ENCODE measurements at regions not wholly inside any gene's neighbourhood (a gene's known extent, or its start where the extent isn't known, plus 50 kb on each side); places are given as distances from the start of the nearest gene placed in this dataset.

- Histone ChIP-seq H3K4me1 (ENCODE audit: control insufficient read depth in 2 of 2, insufficient read depth in 2 of 2, low read length in 2 of 2) (no peaks in the 10 kb centered on the region), H3K36me3 (ENCODE audit: control insufficient read depth in 2 of 3, insufficient read depth in 3 of 3, low read length in 3 of 3) (no peaks in the 10 kb centered on the region), H3K9me3 (ENCODE audit: control insufficient read depth in 2 of 3, low read length in 3 of 3) (no peaks in the 10 kb centered on the region), H3K27me3 (ENCODE audit: control insufficient read depth in 2 of 2, insufficient read depth in 2 of 2, low read length in 2 of 2) (no peaks in the 10 kb centered on the region), H3K4me3 (ENCODE audit: low read length) (no peak overlapping the region), H3K27ac (ENCODE audit: low read depth, low read length) (no peak overlapping the region)
- peaks cover 0 to 16% (median 2%) of the 10 kb centered on the region in 11 donors for H3K9me3 Mint-ChIP-seq
- no peaks in the 10 kb centered on the region for H3K27me3 Mint-ChIP-seq
- no peaks in the 10 kb centered on the region for H3K36me3 Mint-ChIP-seq
- POLR2A ChIA-PET: no interaction called here
- intact Hi-C loops (cut with micrococcal nuclease): no loop called here
- H3K27ac Mint-ChIP-seq: no peak overlapping the region
- H3K4me3 Mint-ChIP-seq: no peak overlapping the region
- ATAC-seq: no peak
- no peaks in the 10 kb centered on the region for H3K4me1 Mint-ChIP-seq
- CTCF ChIA-PET: no interaction called here
- DNase-seq: no peak
Observed at GRCh38 chr10:57222603-57223002, 861.5 kb upstream of the ZWINT start.

- H3K4me3 Mint-ChIP-seq: no peak overlapping the region
- no peaks in the 10 kb centered on the region for H3K36me3 Mint-ChIP-seq
- H3K4me1 Mint-ChIP-seq: no peaks in the 10 kb centered on the region
- intact Hi-C loops (cut with micrococcal nuclease): no loop called here
- H3K36me3 ChIP-seq (ENCODE audit: control insufficient read depth in 2 of 3, insufficient read depth in 3 of 3, low read length in 3 of 3): no peaks in the 10 kb centered on the region
- DNase-seq (no peak), ATAC-seq (no peak)
- peaks cover 0 to 16% (median 2%) of the 10 kb centered on the region in 11 donors for H3K9me3 Mint-ChIP-seq
- no peaks in the 10 kb centered on the region for H3K9me3 ChIP-seq (ENCODE audit: control insufficient read depth in 2 of 3, low read length in 3 of 3)
- H3K4me1 ChIP-seq (ENCODE audit: control insufficient read depth in 2 of 2, insufficient read depth in 2 of 2, low read length in 2 of 2): no peaks in the 10 kb centered on the region
- H3K27ac Mint-ChIP-seq: no peak overlapping the region
- no peak overlapping the region for H3K27ac ChIP-seq (ENCODE audit: low read depth, low read length)
- H3K27me3 ChIP-seq (ENCODE audit: control insufficient read depth in 2 of 2, insufficient read depth in 2 of 2, low read length in 2 of 2): no peaks in the 10 kb centered on the region
- ChIA-PET CTCF (no interaction called here), POLR2A (no interaction called here)
- H3K4me3 ChIP-seq (ENCODE audit: low read length): no peak overlapping the region
- H3K27me3 Mint-ChIP-seq: no peaks in the 10 kb centered on the region
Observed at GRCh38 chr10:57222129-57222528, 861.1 kb upstream of the ZWINT start.

- no peaks in the 10 kb centered on the region for H3K27me3 Mint-ChIP-seq
- no peaks in the 10 kb centered on the region for H3K36me3 ChIP-seq (ENCODE audit: control insufficient read depth in 2 of 3, insufficient read depth in 3 of 3, low read length in 3 of 3)
- H3K27me3 ChIP-seq (ENCODE audit: control insufficient read depth in 2 of 2, insufficient read depth in 2 of 2, low read length in 2 of 2): no peaks in the 10 kb centered on the region
- no peak overlapping the region for H3K27ac Mint-ChIP-seq
- POLR2A ChIA-PET: no interaction called here
- ATAC-seq: no peak
- no peak overlapping the region for H3K4me3 ChIP-seq (ENCODE audit: low read length)
- CTCF ChIA-PET: no interaction called here
- H3K4me1 ChIP-seq (ENCODE audit: control insufficient read depth in 2 of 2, insufficient read depth in 2 of 2, low read length in 2 of 2): no peaks in the 10 kb centered on the region
- no peaks in the 10 kb centered on the region for H3K4me1 Mint-ChIP-seq
- no peaks in the 10 kb centered on the region for H3K36me3 Mint-ChIP-seq
- intact Hi-C loops (cut with micrococcal nuclease): no loop called here
- peaks cover 0 to 14% (median 2%) of the 10 kb centered on the region in 11 donors for H3K9me3 Mint-ChIP-seq
- no peaks in the 10 kb centered on the region for H3K9me3 ChIP-seq (ENCODE audit: control insufficient read depth in 2 of 3, low read length in 3 of 3)
- no peak for DNase-seq
- no peak overlapping the region for H3K4me3 Mint-ChIP-seq
- H3K27ac ChIP-seq (ENCODE audit: low read depth, low read length): no peak overlapping the region
Observed at GRCh38 chr10:57221674-57222073, 860.6 kb upstream of the ZWINT start.

- intact Hi-C loops (cut with micrococcal nuclease): no loop called here
Observed at GRCh38 chr10:57218382-57218781, 857.3 kb upstream of the ZWINT start.

GRCh38 chr10:57202356-57202755, 841.3 kb upstream of the ZWINT start:
- POLR2A ChIA-PET: no interaction called here
- Histone ChIP-seq H3K9me3 (ENCODE audit: control insufficient read depth in 2 of 3, low read length in 3 of 3) (no peaks in the 10 kb centered on the region), H3K4me3 (ENCODE audit: low read length) (no peak overlapping the region), H3K27me3 (ENCODE audit: control insufficient read depth in 2 of 2, insufficient read depth in 2 of 2, low read length in 2 of 2) (no peaks in the 10 kb centered on the region), H3K36me3 (ENCODE audit: control insufficient read depth in 2 of 3, insufficient read depth in 3 of 3, low read length in 3 of 3) (no peaks in the 10 kb centered on the region), H3K27ac (ENCODE audit: low read depth, low read length) (no peak overlapping the region), H3K4me1 (ENCODE audit: control insufficient read depth in 2 of 2, insufficient read depth in 2 of 2, low read length in 2 of 2) (no peaks in the 10 kb centered on the region)
- H3K4me1 Mint-ChIP-seq: no peaks in the 10 kb centered on the region
- ATAC-seq: no peak
- peaks cover 0 to 21% (median 3%) of the 10 kb centered on the region in 11 donors for H3K9me3 Mint-ChIP-seq
- CTCF ChIA-PET: no interaction called here
- DNase-seq: no peak
- no peaks in the 10 kb centered on the region for H3K36me3 Mint-ChIP-seq
- intact Hi-C loops (cut with micrococcal nuclease): no loop called here
- H3K4me3 Mint-ChIP-seq: no peak overlapping the region
- H3K27me3 Mint-ChIP-seq: no peaks in the 10 kb centered on the region
- no peak overlapping the region for H3K27ac Mint-ChIP-seq

More at GRCh38 chr10:57218382-57218781, 857.3 kb upstream of the ZWINT start:
- DNase-seq (no peak), ATAC-seq (no peak)
- no peaks in the 10 kb centered on the region for H3K27me3 ChIP-seq (ENCODE audit: control insufficient read depth in 2 of 2, insufficient read depth in 2 of 2, low read length in 2 of 2)
- no peaks in the 10 kb centered on the region for H3K27me3 Mint-ChIP-seq
- POLR2A ChIA-PET: no interaction called here
- no peak overlapping the region for H3K4me3 Mint-ChIP-seq
- no peak overlapping the region for H3K27ac Mint-ChIP-seq
- peaks cover 0 to 17% (median 0%) of the 10 kb centered on the region in 11 donors for H3K9me3 Mint-ChIP-seq
- H3K36me3 ChIP-seq (ENCODE audit: control insufficient read depth in 2 of 3, insufficient read depth in 3 of 3, low read length in 3 of 3): no peaks in the 10 kb centered on the region
- no peaks in the 10 kb centered on the region for H3K36me3 Mint-ChIP-seq
- no peaks in the 10 kb centered on the region for H3K4me1 ChIP-seq (ENCODE audit: control insufficient read depth in 2 of 2, insufficient read depth in 2 of 2, low read length in 2 of 2)
- H3K27ac ChIP-seq (ENCODE audit: low read depth, low read length): no peak overlapping the region
- CTCF ChIA-PET: no interaction called here
- H3K9me3 ChIP-seq (ENCODE audit: control insufficient read depth in 2 of 3, low read length in 3 of 3): no peaks in the 10 kb centered on the region
- H3K4me3 ChIP-seq (ENCODE audit: low read length): no peak overlapping the region
- H3K4me1 Mint-ChIP-seq: no peaks in the 10 kb centered on the region

- Mint-ChIP-seq H3K4me1 (no peaks in the 10 kb centered on the region), H3K27ac (no peak overlapping the region)
- POLR2A ChIA-PET: no interaction called here
Observed at GRCh38 chr10:57188846-57189245, 827.8 kb upstream of the ZWINT start.

GRCh38 chr10:57186201-57186600, 825.1 kb upstream of the ZWINT start:
- Histone ChIP-seq H3K9me3 (ENCODE audit: control insufficient read depth in 2 of 3, low read length in 3 of 3) (no peaks in the 10 kb centered on the region), H3K27me3 (ENCODE audit: control insufficient read depth in 2 of 2, insufficient read depth in 2 of 2, low read length in 2 of 2) (no peaks in the 10 kb centered on the region), H3K36me3 (ENCODE audit: control insufficient read depth in 2 of 3, insufficient read depth in 3 of 3, low read length in 3 of 3) (no peaks in the 10 kb centered on the region), H3K27ac (ENCODE audit: low read depth, low read length) (no peak overlapping the region), H3K4me3 (ENCODE audit: low read length) (no peak overlapping the region), H3K4me1 (ENCODE audit: control insufficient read depth in 2 of 2, insufficient read depth in 2 of 2, low read length in 2 of 2) (no peaks in the 10 kb centered on the region)
- DNase-seq: no peak
- no peak overlapping the region for H3K27ac Mint-ChIP-seq
- no peaks in the 10 kb centered on the region for H3K27me3 Mint-ChIP-seq
- POLR2A ChIA-PET: no interaction called here
- no peak overlapping the region for H3K4me3 Mint-ChIP-seq
- H3K36me3 Mint-ChIP-seq: no peaks in the 10 kb centered on the region
- peaks cover 0 to 20% (median 5%) of the 10 kb centered on the region in 11 donors for H3K9me3 Mint-ChIP-seq
- ATAC-seq: no peak
- H3K4me1 Mint-ChIP-seq: no peaks in the 10 kb centered on the region
- CTCF ChIA-PET: no interaction called here
- intact Hi-C loops (cut with micrococcal nuclease): no loop called here

More at GRCh38 chr10:57188846-57189245, 827.8 kb upstream of the ZWINT start:
- DNase-seq (no peak), ATAC-seq (no peak)
- H3K27me3 Mint-ChIP-seq: no peaks in the 10 kb centered on the region
- Histone ChIP-seq H3K4me3 (ENCODE audit: low read length) (no peak overlapping the region), H3K27ac (ENCODE audit: low read depth, low read length) (no peak overlapping the region), H3K4me1 (ENCODE audit: control insufficient read depth in 2 of 2, insufficient read depth in 2 of 2, low read length in 2 of 2) (no peaks in the 10 kb centered on the region), H3K27me3 (ENCODE audit: control insufficient read depth in 2 of 2, insufficient read depth in 2 of 2, low read length in 2 of 2) (peaks cover 0 to 3% of the 10 kb centered on the region in 2 donors), H3K9me3 (ENCODE audit: control insufficient read depth in 2 of 3, low read length in 3 of 3) (no peaks in the 10 kb centered on the region), H3K36me3 (ENCODE audit: control insufficient read depth in 2 of 3, insufficient read depth in 3 of 3, low read length in 3 of 3) (no peaks in the 10 kb centered on the region)
- CTCF ChIA-PET: no interaction called here
- peaks cover 0 to 24% (median 3%) of the 10 kb centered on the region in 11 donors for H3K9me3 Mint-ChIP-seq
- intact Hi-C loops (cut with micrococcal nuclease): no loop called here
- H3K36me3 Mint-ChIP-seq: no peaks in the 10 kb centered on the region
- no peak overlapping the region for H3K4me3 Mint-ChIP-seq
